Skeletal muscle satellite cell (primary cell): ENCODE measurements at regions not wholly inside any gene's neighbourhood (a gene's known extent, or its start where the extent isn't known, plus 50 kb on each side); places are given as distances from the start of the nearest gene placed in this dataset.

Experiments used
- H3K27me3 ChIP-seq: 2 replicates; pipeline ENCODE4 v1.7.0; 2013; ENCODE audit warnings: low read length; ENCODE audit not compliant: control insufficient read depth, insufficient read depth
- H3K36me3 ChIP-seq: 2 replicates; pipeline ENCODE4 v1.7.0; 2013; ENCODE audit warnings: mild to moderate bottlenecking, control low read depth, low read length; ENCODE audit not compliant: insufficient read depth
- H3K4me1 ChIP-seq: 2 replicates; pipeline ENCODE4 v1.7.0; 2013; ENCODE audit warnings: low read length; ENCODE audit not compliant: control insufficient read depth, insufficient read depth
- H3K4me2 ChIP-seq: 2 replicates; pipeline ENCODE4 v1.7.0; 2013; ENCODE audit warnings: mild to moderate bottlenecking, low read length
- H3K4me3 ChIP-seq: 2 replicates; pipeline ENCODE4 v1.7.0; 2013; ENCODE audit warnings: low read length
- H3K9ac ChIP-seq: 2 replicates; pipeline ENCODE4 v1.7.0; 2013; ENCODE audit warnings: mild to moderate bottlenecking, low read depth, low read length, moderate library complexity
- H3K9me3 ChIP-seq: replicated peaks from 2 replicates; pipeline ENCODE4 v1.7.0; 2013; ENCODE audit warnings: mild to moderate bottlenecking, control low read depth, low read length

DNA sequence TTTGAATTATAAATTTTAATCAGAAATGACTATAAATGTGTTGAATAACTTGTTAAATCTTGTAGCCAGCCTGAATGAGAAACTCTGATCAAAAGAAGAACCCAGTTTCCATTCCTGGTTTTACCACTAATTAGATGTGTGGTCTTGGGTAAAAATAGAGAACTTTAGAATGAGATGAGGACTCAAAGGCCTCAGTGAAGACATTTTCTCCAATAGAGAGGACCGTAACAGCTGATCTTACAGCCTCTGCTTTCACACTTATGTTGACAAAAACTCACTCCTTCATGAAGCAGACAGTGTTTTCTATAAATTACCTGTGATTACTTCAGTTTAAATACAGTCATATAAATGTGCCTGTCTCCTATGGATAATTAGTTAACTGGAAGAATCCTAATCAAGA is 200.1 kb upstream of the MEOX2 start:
- Histone ChIP-seq H3K27me3 (no peaks in the 10 kb centered on the region), H3K36me3 (no peaks in the 10 kb centered on the region), H3K4me2 (no peak overlapping the region), H3K4me3 (no peak overlapping the region), H3K9ac (no peak overlapping the region), H3K4me1 (peaks cover 3% of the 10 kb centered on the region), H3K9me3 (no peaks in the 10 kb centered on the region)

- Histone ChIP-seq H3K9me3 (no peaks in the 10 kb centered on the region), H3K4me2 (no peak overlapping the region), H3K27me3 (no peaks in the 10 kb centered on the region), H3K4me3 (no peak overlapping the region), H3K4me1 (no peaks in the 10 kb centered on the region), H3K36me3 (no peaks in the 10 kb centered on the region), H3K9ac (no peak overlapping the region)
Measured at GRCh38 chr7:15885678-15886077, 199.2 kb upstream of the MEOX2 start.

GRCh38 chr7:15874774-15875173 is 188.3 kb upstream of the MEOX2 start:
- Histone ChIP-seq H3K27me3 (no peaks in the 10 kb centered on the region), H3K4me1 (no peaks in the 10 kb centered on the region), H3K36me3 (no peaks in the 10 kb centered on the region), H3K9me3 (no peaks in the 10 kb centered on the region), H3K9ac (no peak overlapping the region), H3K4me3 (no peak overlapping the region), H3K4me2 (no peak overlapping the region)

DNA sequence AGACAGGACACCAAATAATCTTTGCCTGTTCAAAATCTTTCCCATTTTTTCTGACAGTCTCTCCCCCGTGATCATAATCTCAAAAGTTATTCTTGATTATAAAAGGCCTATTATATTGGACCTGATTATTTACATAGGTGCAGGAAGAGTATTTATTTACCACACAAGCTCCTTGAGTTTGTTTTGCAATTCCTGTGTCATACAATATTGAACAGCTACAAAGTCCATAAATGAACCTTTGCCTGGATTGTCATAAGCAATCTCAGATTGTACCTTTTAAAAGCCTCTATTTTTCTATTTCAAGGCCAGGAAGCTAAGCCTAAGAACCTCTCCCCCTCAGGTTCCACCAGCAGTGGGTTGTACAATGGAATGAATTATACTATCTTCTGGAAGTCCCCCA is 183.9 kb upstream of the MEOX2 start:
- Histone ChIP-seq H3K9me3 (no peaks in the 10 kb centered on the region), H3K4me2 (no peak overlapping the region), H3K27me3 (no peaks in the 10 kb centered on the region), H3K9ac (no peak overlapping the region), H3K4me3 (no peak overlapping the region), H3K36me3 (no peaks in the 10 kb centered on the region), H3K4me1 (no peaks in the 10 kb centered on the region)

DNA sequence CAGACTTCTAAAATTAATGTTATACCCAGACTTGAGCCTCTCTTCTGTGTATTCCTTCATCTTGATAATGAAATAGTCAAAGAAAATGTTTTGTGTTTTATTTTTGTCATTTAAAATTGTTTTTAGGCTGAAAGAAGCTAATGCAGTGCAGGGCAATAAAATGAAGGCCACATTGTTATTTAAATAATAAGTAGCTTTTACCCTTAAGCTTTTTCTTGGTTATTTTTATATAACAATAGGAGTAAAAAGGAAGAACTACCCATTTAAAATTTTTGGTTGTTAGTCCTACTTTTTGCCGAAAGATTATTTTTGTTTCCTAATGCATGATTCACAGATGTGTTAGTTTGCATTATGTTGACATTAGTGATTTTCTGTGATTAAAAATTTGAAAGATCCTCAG is 181.0 kb upstream of the MEOX2 start:
- Histone ChIP-seq H3K36me3 (no peaks in the 10 kb centered on the region), H3K4me2 (no peak overlapping the region), H3K4me1 (peaks cover 11% of the 10 kb centered on the region), H3K9me3 (no peaks in the 10 kb centered on the region), H3K4me3 (no peak overlapping the region), H3K9ac (no peak overlapping the region), H3K27me3 (no peaks in the 10 kb centered on the region)

DNA sequence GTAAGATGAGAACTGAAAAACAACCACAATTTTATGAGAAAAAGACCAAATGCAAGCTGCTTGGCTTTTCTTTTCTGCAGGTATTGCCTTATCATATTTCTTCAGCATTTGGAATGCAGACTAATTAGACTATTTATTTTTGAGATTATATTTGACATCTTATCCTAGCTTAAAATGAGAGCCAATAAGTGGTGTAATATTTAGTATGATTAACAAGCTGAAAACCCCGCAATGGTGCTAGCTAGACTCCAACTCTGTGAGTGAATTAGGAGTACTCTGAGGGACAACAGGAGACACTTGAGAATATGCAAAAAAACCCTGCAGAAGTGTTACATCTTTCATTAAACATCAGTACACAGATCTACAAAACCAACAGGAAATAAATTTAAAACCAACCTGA is 180.3 kb upstream of the MEOX2 start:
- Histone ChIP-seq H3K9ac (no peak overlapping the region), H3K27me3 (no peaks in the 10 kb centered on the region), H3K36me3 (no peaks in the 10 kb centered on the region), H3K4me1 (peaks cover 18% of the 10 kb centered on the region), H3K9me3 (no peaks in the 10 kb centered on the region), H3K4me2 (no peak overlapping the region), H3K4me3 (no peak overlapping the region)

GRCh38 chr7:15864626-15864991 is 178.1 kb upstream of the MEOX2 start:
- no peaks in the 10 kb centered on the region for H3K9me3 ChIP-seq
- no peak overlapping the region for H3K4me2 ChIP-seq
- H3K4me3 ChIP-seq = no peak overlapping the region
- H3K36me3 ChIP-seq = no peaks in the 10 kb centered on the region
- peaks cover 18% of the 10 kb centered on the region for H3K4me1 ChIP-seq
- no peak overlapping the region for H3K9ac ChIP-seq
- no peaks in the 10 kb centered on the region for H3K27me3 ChIP-seq

DNA sequence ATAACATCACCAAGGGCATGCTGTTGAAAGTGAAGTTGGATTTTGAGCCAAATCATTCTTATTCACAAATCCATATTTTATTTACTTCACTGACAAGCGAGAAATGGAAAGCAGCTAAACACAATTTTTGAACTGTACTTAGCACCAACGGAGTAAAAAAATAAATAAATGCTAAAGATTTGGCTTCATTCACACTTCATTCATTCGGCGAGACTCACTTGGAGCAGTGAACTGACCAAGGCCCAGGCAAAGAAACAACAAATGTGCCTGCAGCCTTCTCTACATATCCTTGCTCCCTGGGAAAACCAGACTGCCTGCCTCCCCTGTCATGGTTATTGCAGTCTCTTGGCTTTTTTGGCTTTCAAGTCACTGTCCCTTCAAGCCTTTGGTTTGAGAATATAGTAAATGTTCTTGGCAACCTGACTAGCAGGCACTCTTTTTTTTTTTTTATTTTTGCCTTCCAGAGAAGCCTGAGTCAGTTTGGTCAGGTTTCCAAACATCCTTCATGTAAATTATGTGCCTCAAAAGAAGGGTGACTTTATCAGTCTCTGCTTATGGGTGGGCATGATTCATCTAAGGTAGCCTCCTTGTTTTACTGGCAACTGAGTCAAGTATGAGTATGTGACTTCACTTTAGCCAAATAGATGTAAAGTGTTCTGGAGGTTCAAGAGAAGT is 177.6 kb upstream of the MEOX2 start:
- H3K36me3 ChIP-seq = no peaks in the 10 kb centered on the region
- H3K9ac ChIP-seq = no peak overlapping the region
- H3K27me3 ChIP-seq = no peaks in the 10 kb centered on the region
- H3K4me3 ChIP-seq = no peak overlapping the region
- peaks cover 18% of the 10 kb centered on the region for H3K4me1 ChIP-seq
- H3K9me3 ChIP-seq = no peaks in the 10 kb centered on the region
- no peak overlapping the region for H3K4me2 ChIP-seq

- Histone ChIP-seq H3K4me1 (peaks cover 18% of the 10 kb centered on the region), H3K4me2 (no peak overlapping the region), H3K9ac (no peak overlapping the region), H3K36me3 (no peaks in the 10 kb centered on the region), H3K4me3 (no peak overlapping the region), H3K9me3 (no peaks in the 10 kb centered on the region), H3K27me3 (no peaks in the 10 kb centered on the region)
Measured at GRCh38 chr7:15862781-15863165, 176.3 kb upstream of the MEOX2 start.

GRCh38 chr7:15862016-15862780 is 175.7 kb upstream of the MEOX2 start:
- Histone ChIP-seq H3K9ac (no peak overlapping the region), H3K27me3 (no peaks in the 10 kb centered on the region), H3K9me3 (no peaks in the 10 kb centered on the region), H3K4me1 (peaks cover 18% of the 10 kb centered on the region), H3K4me3 (no peak overlapping the region), H3K4me2 (no peak overlapping the region), H3K36me3 (no peaks in the 10 kb centered on the region)

- peaks cover 18% of the 10 kb centered on the region for H3K4me1 ChIP-seq
- no peak overlapping the region for H3K9ac ChIP-seq
- H3K27me3 ChIP-seq = no peaks in the 10 kb centered on the region
- no peaks in the 10 kb centered on the region for H3K36me3 ChIP-seq
- H3K9me3 ChIP-seq = no peaks in the 10 kb centered on the region
- H3K4me2 ChIP-seq = no peak overlapping the region
- H3K4me3 ChIP-seq = no peak overlapping the region
Measured at GRCh38 chr7:15860264-15860949, 173.9 kb upstream of the MEOX2 start.
